SK-N-MC (cell line): ENCODE measurements at regions not wholly inside any gene's neighbourhood (a gene's known extent, or its start where the extent isn't known, plus 50 kb on each side); places are given as distances from the start of the nearest gene placed in this dataset.

Source experiments
- EZH2 ChIP-seq: fragments of 200-600 bp; sonication (generic); IDR thresholded peaks from one replicate; pipeline ENCODE4 v1.6.1; 2017; ENCODE audit warnings: antibody characterized with exemption
- FOXP2 ChIP-seq: optimal IDR thresholded peaks from 2 replicates; pipeline ENCODE3; 2011; ENCODE audit warnings: mild to moderate bottlenecking, moderate library complexity; ENCODE audit not compliant: insufficient read depth; ENCODE audit errors: extremely low read length, control extremely low read depth
- POLR2AphosphoS5 ChIP-seq: IDR thresholded peaks from 2 replicates; pipeline ENCODE4 v1.6.1; 2012; ENCODE audit warnings: mild to moderate bottlenecking, low read depth, low read length, borderline replicate concordance

DNA sequence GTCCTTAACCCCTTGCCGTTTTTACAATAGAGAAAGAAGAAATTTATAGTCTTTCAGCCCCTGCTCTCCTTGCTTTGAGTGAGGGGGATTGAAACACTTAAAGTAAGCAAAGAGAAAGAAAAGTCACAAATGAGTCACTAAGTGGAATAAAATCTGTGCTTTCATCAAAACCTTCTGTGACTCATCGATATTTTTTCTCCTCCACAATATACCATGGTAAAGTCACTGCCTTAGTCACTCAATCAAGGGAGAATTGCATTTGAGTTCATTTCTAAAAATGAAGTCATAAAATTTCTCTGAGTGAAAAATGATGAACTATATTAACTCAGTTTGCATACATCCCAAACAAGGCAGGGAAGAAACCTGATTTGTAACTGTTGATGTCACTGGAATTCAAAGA lies 470.3 kb downstream of the FOXG1 start:
- TF ChIP-seq POLR2AphosphoS5: no peak
- TF ChIP-seq EZH2: no peak
- TF ChIP-seq FOXP2: no peak
